ENCODE measurements at regions not wholly inside any gene's neighbourhood (a gene's known extent, or its start where the extent isn't known, plus 50 kb on each side); places are given as distances from the start of the nearest gene placed in this dataset.

DNA sequence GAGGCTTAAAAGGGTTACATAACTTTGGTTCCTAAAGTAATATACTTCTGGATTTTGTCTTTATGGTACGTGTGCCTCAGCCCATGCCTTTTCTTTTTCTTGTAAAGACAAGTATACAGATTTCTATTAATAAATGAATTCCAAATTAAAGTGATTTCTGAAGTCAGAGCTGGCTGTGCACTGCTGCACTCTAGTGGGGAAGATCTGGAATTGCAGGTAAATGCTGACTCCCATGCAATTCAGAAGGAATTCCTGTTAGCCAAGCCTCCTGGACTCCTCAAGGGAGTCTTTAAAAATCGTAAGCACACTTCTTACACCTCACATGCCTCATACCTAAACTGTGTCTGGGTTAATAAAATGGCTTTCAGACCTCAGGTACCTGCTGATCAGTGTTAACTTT is 118.4 kb upstream of the SLC7A1 start:
- DNase-seq (ENCODE audit: insufficient read length, low spot score) (no peak), FAIRE-seq (no peak)

DNA sequence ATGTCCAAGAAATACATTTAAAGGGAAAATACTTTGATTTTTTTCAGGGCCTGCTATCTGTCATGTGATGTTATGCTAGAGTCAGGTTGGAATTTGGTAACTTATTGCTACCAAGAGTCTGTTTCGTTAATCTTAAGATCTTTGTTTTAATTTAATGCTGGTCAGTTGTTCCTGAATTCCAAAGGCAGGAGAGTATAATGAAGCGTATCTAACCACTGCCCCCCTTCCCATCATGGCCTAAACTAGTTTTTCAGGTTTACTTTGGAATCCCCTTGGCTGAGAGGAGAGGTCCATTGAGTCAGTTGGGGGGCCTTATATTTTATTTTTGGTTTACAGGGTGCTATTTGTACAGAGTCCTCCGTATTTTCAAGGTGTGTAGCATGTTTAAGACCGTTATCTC is 116.3 kb upstream of the SLC7A1 start:
- FAIRE-seq (no peak), DNase-seq (ENCODE audit: insufficient read length, low spot score) (no peak)

- DNase-seq (ENCODE audit: insufficient read length, low spot score): no peak
- no peak for FAIRE-seq
These were observed 115.0 kb upstream of the SLC7A1 start for GRCh38 chr13:29710511-29710910.

- FAIRE-seq (no peak), DNase-seq (ENCODE audit: insufficient read length, low spot score) (no peak)
These were observed 114.0 kb upstream of the SLC7A1 start for GRCh38 chr13:29709407-29710069.

GRCh38 chr13:29707876-29708543 is 112.5 kb upstream of the SLC7A1 start:
- FAIRE-seq (no peak), DNase-seq (ENCODE audit: insufficient read length, low spot score) (peak; percentile 54)

DNA sequence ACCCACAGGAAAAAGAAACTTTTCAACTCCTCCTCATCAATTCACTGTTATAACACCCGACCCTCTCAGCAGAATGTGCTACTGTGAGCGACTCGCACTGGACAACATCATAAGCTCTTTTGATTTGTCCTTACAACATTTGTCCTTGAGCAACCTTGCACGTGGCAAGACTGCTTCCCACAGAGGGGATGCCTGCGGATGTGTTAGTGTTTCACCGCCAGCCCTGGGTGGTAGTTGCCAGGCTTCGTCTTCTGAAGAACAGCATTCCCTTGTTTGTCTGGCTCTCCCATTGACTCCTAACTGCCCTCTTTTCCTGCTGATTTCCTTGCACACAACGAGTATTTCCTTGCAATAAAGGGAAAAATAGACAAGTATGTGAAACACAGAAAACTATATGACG is 111.4 kb upstream of the SLC7A1 start:
- no peak for FAIRE-seq
- DNase-seq (ENCODE audit: insufficient read length, low spot score): no peak

DNA sequence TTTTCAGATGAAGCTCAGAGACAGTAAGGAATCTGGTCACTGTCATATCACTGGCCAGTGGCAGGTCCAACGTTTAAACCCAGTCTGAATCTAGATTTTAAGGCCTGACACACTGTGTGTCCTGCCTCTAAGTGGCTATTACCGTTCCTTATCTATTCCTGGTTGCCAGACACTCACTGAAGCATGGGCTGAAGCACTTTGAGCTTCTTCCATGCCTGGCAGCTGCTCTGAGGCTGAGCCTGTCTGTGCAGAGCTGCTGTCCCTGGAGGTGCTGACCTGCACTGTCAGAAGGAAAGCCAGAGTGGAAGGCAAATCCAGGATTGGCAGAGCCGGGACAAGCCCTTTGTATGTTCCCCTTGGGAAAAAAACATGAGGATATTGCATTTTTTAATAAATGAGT is 109.2 kb upstream of the SLC7A1 start:
- no peak for DNase-seq (ENCODE audit: insufficient read length, low spot score)

GRCh38 chr13:29703421-29703820 is 107.9 kb upstream of the SLC7A1 start:
- DNase-seq (ENCODE audit: insufficient read length, low spot score) (no peak), FAIRE-seq (no peak)

More for the DNA sequence above, 109.2 kb upstream of the SLC7A1 start:
- FAIRE-seq: no peak

- DNase-seq (ENCODE audit: insufficient read length, low spot score) (peak; percentile 77), FAIRE-seq (peak; percentile 38)
These were observed 107.4 kb upstream of the SLC7A1 start for GRCh38 chr13:29702912-29703351.

- no peak for DNase-seq (ENCODE audit: insufficient read length, low spot score)
- no peak for FAIRE-seq
These were observed 102.6 kb upstream of the SLC7A1 start for GRCh38 chr13:29698106-29698505.

DNA sequence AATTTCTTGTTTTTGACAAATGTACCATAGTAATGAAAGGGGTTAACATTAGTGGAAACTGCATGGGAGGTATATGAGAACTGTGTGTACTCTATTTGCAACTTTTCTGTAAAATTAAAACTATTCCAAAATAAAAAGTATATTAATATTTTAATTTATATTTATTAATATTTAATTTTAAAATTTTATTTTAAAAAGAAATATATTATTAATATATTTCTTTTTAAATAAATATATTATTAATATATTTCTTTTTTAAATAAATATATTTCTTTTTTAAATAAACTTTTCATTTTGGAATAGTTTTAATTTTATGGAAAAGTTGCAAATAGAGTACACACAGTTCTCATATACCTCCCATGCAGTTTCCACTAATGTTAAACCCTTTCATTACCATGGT is 101.1 kb upstream of the SLC7A1 start:
- FAIRE-seq (no peak), DNase-seq (ENCODE audit: insufficient read length, low spot score) (no peak)

GRCh38 chr13:29693275-29693945 is 97.9 kb upstream of the SLC7A1 start:
- DNase-seq (ENCODE audit: insufficient read length, low spot score) (no peak), FAIRE-seq (no peak)

DNA sequence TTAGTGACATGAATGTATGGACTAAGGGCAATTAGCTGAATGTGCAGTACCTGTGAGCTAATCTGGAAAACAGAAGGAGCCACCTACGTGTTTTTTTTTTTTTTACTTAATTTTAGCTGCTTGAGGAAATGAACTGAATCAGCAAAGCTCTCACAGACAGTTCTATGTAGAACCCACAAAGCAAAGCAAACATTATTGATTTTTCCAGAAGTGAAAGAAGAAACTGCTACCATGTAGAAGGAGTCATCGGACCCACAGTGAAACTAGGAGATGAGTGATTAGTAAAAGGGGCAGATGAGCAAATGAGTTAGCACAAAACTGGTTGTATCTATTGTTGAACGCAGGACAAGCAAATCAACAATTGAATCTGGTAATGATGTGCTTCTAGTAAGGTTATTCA is 94.1 kb upstream of the SLC7A1 start:
- FAIRE-seq: no peak
- no peak for DNase-seq (ENCODE audit: insufficient read length, low spot score)

DNA sequence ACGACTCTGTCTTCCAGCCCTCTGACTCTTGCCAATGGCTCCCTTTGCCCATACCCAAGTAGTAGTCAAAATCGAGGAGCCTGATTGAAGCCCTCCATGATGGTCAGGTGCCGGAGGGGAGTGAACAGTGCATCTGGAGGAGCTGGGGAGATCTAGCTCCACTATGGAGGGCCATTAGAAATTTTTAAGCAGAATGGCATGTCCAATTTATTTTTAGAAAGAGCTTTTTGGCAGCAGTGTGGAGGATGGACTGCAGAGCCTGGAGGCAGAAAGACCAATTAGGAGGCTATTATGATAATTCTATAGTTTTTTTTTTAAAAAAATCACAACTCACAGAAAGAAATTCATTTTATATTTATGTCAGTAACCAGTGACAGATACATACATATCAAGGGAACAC is 92.7 kb upstream of the SLC7A1 start:
- DNase-seq (ENCODE audit: insufficient read length, low spot score) (no peak), FAIRE-seq (no peak)

- FAIRE-seq: no peak
These were observed 89.0 kb upstream of the SLC7A1 start for GRCh38 chr13:29684441-29684840.

GRCh38 chr13:29683041-29683440 is 87.6 kb upstream of the SLC7A1 start:
- no peak for FAIRE-seq
- no peak for DNase-seq (ENCODE audit: insufficient read length, low spot score)

More at GRCh38 chr13:29684441-29684840, 89.0 kb upstream of the SLC7A1 start:
- DNase-seq (ENCODE audit: insufficient read length, low spot score): no peak

GRCh38 chr13:29681864-29682263 is 86.4 kb upstream of the SLC7A1 start:
- DNase-seq (ENCODE audit: insufficient read length, low spot score): no peak
- FAIRE-seq: no peak

DNA sequence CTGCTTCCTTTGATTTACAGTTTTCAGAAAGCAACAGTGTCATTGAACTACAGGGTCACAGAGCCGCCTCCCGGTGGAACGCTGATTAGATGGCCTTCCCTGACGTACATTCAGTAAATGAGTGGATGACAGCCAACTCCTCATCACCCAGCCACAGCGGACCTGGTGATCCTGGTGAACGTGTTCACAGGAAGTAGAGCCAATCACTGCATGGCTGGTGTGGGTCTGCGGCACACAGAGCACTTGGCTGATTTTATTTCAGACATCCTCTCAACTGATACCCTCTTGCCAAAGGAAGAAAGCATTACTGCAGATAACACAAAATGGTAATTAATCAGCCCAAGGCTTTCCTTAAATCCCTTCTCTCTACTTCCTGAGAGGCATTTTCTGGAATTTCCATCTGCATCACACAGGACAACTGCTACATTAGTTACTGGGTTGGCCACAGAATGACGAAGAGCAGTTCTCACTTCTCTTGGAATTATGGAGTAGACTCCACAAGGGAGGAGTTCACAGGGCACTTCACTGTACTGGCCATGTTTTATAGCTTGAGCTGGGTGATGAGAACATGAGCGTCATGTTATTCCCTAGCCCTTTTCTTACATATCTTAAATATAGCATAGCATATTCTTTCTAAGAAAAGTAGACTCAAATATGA is 84.0 kb upstream of the SLC7A1 start:
- FAIRE-seq: no peak
- DNase-seq (ENCODE audit: insufficient read length, low spot score): no peak

DNA sequence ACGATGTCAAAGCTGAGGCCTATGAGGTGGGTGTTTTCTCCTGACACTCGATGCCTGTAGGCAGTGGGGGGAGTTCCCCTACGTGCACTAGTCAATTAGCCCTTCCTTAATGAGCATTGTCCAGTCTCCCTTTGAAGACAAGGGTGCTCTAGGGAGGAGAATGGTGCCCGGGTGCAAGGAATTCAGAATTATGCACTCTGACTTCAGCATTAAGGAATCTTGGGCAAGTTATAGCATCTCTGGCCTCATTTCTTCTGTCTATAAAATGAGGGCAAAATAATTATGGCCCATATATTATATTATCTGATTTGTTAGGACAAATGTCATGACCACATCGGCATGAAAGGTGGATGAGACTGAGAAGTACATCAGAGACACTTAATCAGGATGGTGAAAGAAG is 82.1 kb upstream of the SLC7A1 start:
- no peak for FAIRE-seq
- DNase-seq (ENCODE audit: insufficient read length, low spot score): no peak

GRCh38 chr13:29676941-29677452 is 81.5 kb upstream of the SLC7A1 start:
- FAIRE-seq (no peak), DNase-seq (ENCODE audit: insufficient read length, low spot score) (no peak)

DNA sequence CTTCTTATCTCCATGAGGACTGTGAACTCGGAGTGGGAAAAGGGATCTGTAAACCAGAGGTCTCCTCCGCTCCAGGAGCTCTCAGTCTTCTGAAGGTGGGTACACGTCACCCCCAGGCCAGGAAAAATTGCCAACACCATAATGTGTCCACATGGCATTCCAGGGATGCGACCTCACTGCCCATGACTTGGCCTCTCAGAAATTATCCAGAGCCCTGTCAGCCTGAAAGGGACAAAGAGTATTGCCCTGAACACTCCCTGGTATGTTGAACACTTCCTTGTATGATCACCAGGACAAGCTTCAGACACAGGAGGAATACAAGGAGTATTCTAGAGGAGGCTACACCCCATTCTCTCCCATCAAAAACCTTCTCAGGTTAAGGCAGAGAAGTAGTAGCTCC is 81.0 kb upstream of the SLC7A1 start:
- DNase-seq (ENCODE audit: insufficient read length, low spot score): peak; percentile 9
- no peak for FAIRE-seq

All from HTR-8/SVneo (cell line).